HCT116 (cell line): ENCODE measurements at regions not wholly inside any gene's neighbourhood (a gene's known extent, or its start where the extent isn't known, plus 50 kb on each side); places are given as distances from the start of the nearest gene placed in this dataset.

Source experiments
- ATAC-seq: fragments of 200-7000 bp; cut with Tn5 transposase; 2 replicates; pipeline ENCODE4 v1.9.1; 2020; ENCODE audit warnings: mild to moderate bottlenecking, moderate library complexity
- BruUV-seq: library from RNA; stranded (reverse); fragments of 400-500 nt; replicated peaks from 2 replicates; lab custom pipeline; 2021; lab: Mats Ljungman, UMichigan
- CTCF ChIA-PET: fragments of 300-600 bp; sonication (Branson Sonifier 250); formaldehyde crosslinking; loops from one replicate; lab custom pipeline; 2021; ENCODE audit warnings: antibody characterized with exemption; lab: Charles Lee
- POLR2A ChIA-PET: fragments of 300-600, 350-600 bp; sonication (Branson Sonifier 250); formaldehyde crosslinking; loops from one replicate; lab custom pipeline; 2021; ENCODE audit warnings: antibody characterized with exemption; lab: Charles Lee
- RAD21 ChIA-PET, 2 experiments: fragments of 300-600 bp; sonication (Branson Sonifier 250); formaldehyde crosslinking; loops; one replicate each; lab custom pipeline; 2023; ENCODE audit warnings: low total read pairs in 2 of 2; ENCODE audit not compliant: uncharacterized antibody in 2 of 2, unreplicated experiment in 2 of 2, low non-redundant PET in 1 of 2; lab: Charles Lee
- DNase-seq: peaks from one replicate; pipeline ENCODE4 v3.0.0-alpha.2; 2010; ENCODE audit warnings: low read depth, low spot score
- H2AFZ ChIP-seq: fragments of 200-600 bp; shearing (Covaris generic), sonication (generic); 2 replicates; pipeline ENCODE4 v1.6.1; 2017; ENCODE audit warnings: low read depth, mixed run types, mixed read lengths, antibody characterized with exemption, low read length; ENCODE audit not compliant: poor library complexity, severe bottlenecking
- H3K27ac ChIP-seq: 2 replicates; pipeline ENCODE4 v1.5.1; 2012; ENCODE audit warnings: low read depth, low read length
- H3K27me3 ChIP-seq: fragments of 200-600 bp; sonication (generic); 2 replicates; pipeline ENCODE4 v1.6.1; 2016; ENCODE audit warnings: mixed run types, low read length, mixed read lengths; ENCODE audit not compliant: insufficient read depth
- H3K36me3 ChIP-seq, 2 experiments: fragments of 200-500 bp in 1 of 2; fragments of 200-600 bp in 1 of 2; sonication (Bioruptor generic) in 1 of 2; sonication (generic) in 1 of 2; 2 replicates each; pipeline versions ENCODE4 v1.5.1 to v1.6.1; 2014 to 2016; ENCODE audit warnings: low read length in 2 of 2, inconsistent platforms in 1 of 2, mixed read lengths in 1 of 2, mixed run types in 1 of 2; ENCODE audit not compliant: insufficient read depth in 2 of 2, control insufficient read depth in 1 of 2
- H3K4me1 ChIP-seq, 2 experiments: fragments of 200-600 bp in 1 of 2; sonication (generic) in 1 of 2; 2 replicates each; pipeline versions ENCODE4 v1.5.1 to v1.6.1; 2012 to 2017; ENCODE audit warnings: low read length in 2 of 2, inconsistent platforms in 1 of 2, mild to moderate bottlenecking in 1 of 2, mixed read lengths in 1 of 2, mixed run types in 1 of 2, moderate library complexity in 1 of 2; ENCODE audit not compliant: insufficient read depth in 2 of 2, control insufficient read depth in 1 of 2
- H3K4me2 ChIP-seq: fragments of 200-600 bp; sonication (generic); 2 replicates; pipeline ENCODE4 v1.6.1; 2017; ENCODE audit warnings: mixed run types, low read length, mixed read lengths
- H3K4me3 ChIP-seq, 2 experiments: fragments of 200-600 bp in 1 of 2; sonication (generic) in 1 of 2; replicated peaks in 1 of 2; 2 replicates each; pipeline ENCODE4 v1.5.1; 2011 to 2016; ENCODE audit warnings: low read length in 2 of 2, control low read depth in 1 of 2, low read depth in 1 of 2, mild to moderate bottlenecking in 1 of 2, mixed read lengths in 1 of 2, mixed run types in 1 of 2
- H3K79me2 ChIP-seq: fragments of 200-600 bp; sonication (generic); 2 replicates; pipeline ENCODE4 v1.6.1; 2017; ENCODE audit warnings: mild to moderate bottlenecking, mixed run types, low read length, moderate library complexity, mixed read lengths; ENCODE audit not compliant: insufficient read depth
- H3K9ac ChIP-seq: fragments of 200-600 bp; sonication (generic); 2 replicates; pipeline ENCODE4 v1.6.1; 2016; ENCODE audit warnings: low read length, mixed read lengths
- H3K9me2 ChIP-seq: fragments of 200-600 bp; sonication (generic), shearing (Covaris generic); 2 replicates; pipeline ENCODE4 v1.6.1; 2017; ENCODE audit warnings: mixed run types, mild to moderate bottlenecking, moderate library complexity; ENCODE audit not compliant: insufficient read depth
- H3K9me3 ChIP-seq, 2 experiments: fragments of 200-500 bp in 1 of 2; fragments of 200-600 bp in 1 of 2; sonication (Bioruptor generic) in 1 of 2; sonication (generic) in 1 of 2; 2 replicates each; pipeline ENCODE4 v1.6.1; 2014 to 2017; ENCODE audit warnings: low read length in 2 of 2, mixed read lengths in 2 of 2, inconsistent platforms in 1 of 2, low read depth in 1 of 2, mild to moderate bottlenecking in 1 of 2, mixed run types in 1 of 2, moderate library complexity in 1 of 2; ENCODE audit not compliant: control insufficient read depth in 1 of 2, insufficient read depth in 1 of 2
- H4K20me1 ChIP-seq: fragments of 200-600 bp; sonication (generic), shearing (Covaris generic); 2 replicates; pipeline ENCODE4 v1.6.1; 2017; ENCODE audit warnings: mixed run types, mild to moderate bottlenecking, moderate library complexity; ENCODE audit not compliant: insufficient read depth
- ATF3 ChIP-seq: IDR thresholded peaks from 2 replicates; pipeline ENCODE4 v1.6.1; 2012
- CBX3 ChIP-seq: IDR thresholded peaks from 2 replicates; pipeline ENCODE4 v1.6.1; 2012; ENCODE audit warnings: low read depth
- JUND ChIP-seq: IDR thresholded peaks from 2 replicates; pipeline ENCODE4 v1.6.1; 2012
- MAX ChIP-seq: IDR thresholded peaks from 2 replicates; pipeline ENCODE4 v1.6.1; 2012
- SRF ChIP-seq: IDR thresholded peaks from 2 replicates; pipeline ENCODE4 v1.6.1; 2012; ENCODE audit warnings: low read depth
- TCF7L2 ChIP-seq: IDR thresholded peaks from 2 replicates; pipeline ENCODE4 v1.7.0; 2011; ENCODE audit warnings: borderline replicate concordance, inconsistent platforms; ENCODE audit not compliant: insufficient read depth, insufficient read length; ENCODE audit errors: extremely low read depth
- ZNF274 ChIP-seq: fragments of 200-500 bp; sonication (Bioruptor generic); IDR thresholded peaks from 2 replicates; pipeline ENCODE4 v1.6.1; 2014; ENCODE audit warnings: mild to moderate bottlenecking, low read depth, low read length, inconsistent platforms
- intact Hi-C: fragments of 100-400 bp; cut with micrococcal nuclease; formaldehyde crosslinking; loops from 2 replicates; pipeline ENCODE4 v1.10.0; 2022
- TF ChIP-seq, protein P1 (sequence below), 3 experiments: fragments of 200-600 bp in 1 of 3; sonication (generic) in 1 of 3; IDR thresholded peaks in 2 of 3; conservative IDR thresholded peaks in 1 of 3; 2 replicates each; pipeline ENCODE4 v1.5.1; 2012 to 2017; ENCODE audit warnings: low read depth in 2 of 3, low read length in 2 of 3, antibody characterized with exemption in 1 of 3, borderline replicate concordance in 1 of 3, control low read depth in 1 of 3, mild to moderate bottlenecking in 1 of 3, mixed read lengths in 1 of 3, mixed run types in 1 of 3, moderate library complexity in 1 of 3; ENCODE audit not compliant: insufficient read depth in 1 of 3

DNA sequence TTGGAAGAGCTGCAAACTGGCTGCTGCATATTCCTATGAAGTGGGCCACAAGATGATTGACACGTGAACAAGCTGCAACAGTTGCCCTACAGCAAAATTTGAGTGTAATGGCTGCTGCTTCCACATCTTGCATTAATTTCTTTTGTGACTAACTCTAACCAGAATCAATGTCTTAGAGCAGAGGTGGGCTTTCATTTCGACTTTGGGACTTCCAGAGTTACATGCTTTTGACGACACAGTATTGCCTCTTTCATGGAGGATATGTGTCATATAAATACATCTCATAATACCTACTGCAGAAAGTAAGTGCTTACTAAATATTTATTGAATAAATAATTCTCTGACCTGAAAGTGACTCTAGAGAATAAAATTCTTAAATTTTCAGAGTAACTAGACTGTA lies 340.7 kb upstream of the KCNH8 start:
- no peaks in the 10 kb centered on the region; a peak in 1 of 4 replicates for H3K9me3 ChIP-seq
- CTCF ChIA-PET, result no interaction called here
- H2AFZ ChIP-seq, result no peak overlapping the region
- H3K79me2 ChIP-seq, result no peaks in the 10 kb centered on the region
- H3K9ac ChIP-seq, result no peak overlapping the region
- intact Hi-C loops, result no loop called here
- BruUV-seq, result no TSS peak
- ATAC-seq, result no peak
- H4K20me1 ChIP-seq, result no peaks in the 10 kb centered on the region
- TF ChIP-seq ZNF274 (no peak), ATF3 (no peak), MAX (no peak), TCF7L2 (no peak), JUND (no peak)
- TF ChIP-seq, protein P1, sequence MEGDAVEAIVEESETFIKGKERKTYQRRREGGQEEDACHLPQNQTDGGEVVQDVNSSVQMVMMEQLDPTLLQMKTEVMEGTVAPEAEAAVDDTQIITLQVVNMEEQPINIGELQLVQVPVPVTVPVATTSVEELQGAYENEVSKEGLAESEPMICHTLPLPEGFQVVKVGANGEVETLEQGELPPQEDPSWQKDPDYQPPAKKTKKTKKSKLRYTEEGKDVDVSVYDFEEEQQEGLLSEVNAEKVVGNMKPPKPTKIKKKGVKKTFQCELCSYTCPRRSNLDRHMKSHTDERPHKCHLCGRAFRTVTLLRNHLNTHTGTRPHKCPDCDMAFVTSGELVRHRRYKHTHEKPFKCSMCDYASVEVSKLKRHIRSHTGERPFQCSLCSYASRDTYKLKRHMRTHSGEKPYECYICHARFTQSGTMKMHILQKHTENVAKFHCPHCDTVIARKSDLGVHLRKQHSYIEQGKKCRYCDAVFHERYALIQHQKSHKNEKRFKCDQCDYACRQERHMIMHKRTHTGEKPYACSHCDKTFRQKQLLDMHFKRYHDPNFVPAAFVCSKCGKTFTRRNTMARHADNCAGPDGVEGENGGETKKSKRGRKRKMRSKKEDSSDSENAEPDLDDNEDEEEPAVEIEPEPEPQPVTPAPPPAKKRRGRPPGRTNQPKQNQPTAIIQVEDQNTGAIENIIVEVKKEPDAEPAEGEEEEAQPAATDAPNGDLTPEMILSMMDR (IDR thresholded peaks at IDR 0.05 in 2 of 3, conservative IDR thresholded peaks at IDR 0.05 in 1 of 3; ENCODE audit: borderline replicate concordance in 1 of 3, insufficient read depth in 1 of 3, low read depth in 2 of 3, low read length in 2 of 3), result no peak
- TF ChIP-seq, all 23 proteins: peak for 0
- H3K36me3 ChIP-seq, result no peaks in the 10 kb centered on the region
- DNase-seq, result no peak
- no peaks in the 10 kb centered on the region for H3K27me3 ChIP-seq
- H3K4me2 ChIP-seq, result no peak overlapping the region
- no peaks in the 10 kb centered on the region for H3K9me2 ChIP-seq
- no peaks in the 10 kb centered on the region for H3K4me1 ChIP-seq
- H3K27ac ChIP-seq, result no peak overlapping the region
- ChIA-PET POLR2A (no interaction called here), RAD21 (no interaction called here)
- H3K4me3 ChIP-seq, result no peak overlapping the region

DNA sequence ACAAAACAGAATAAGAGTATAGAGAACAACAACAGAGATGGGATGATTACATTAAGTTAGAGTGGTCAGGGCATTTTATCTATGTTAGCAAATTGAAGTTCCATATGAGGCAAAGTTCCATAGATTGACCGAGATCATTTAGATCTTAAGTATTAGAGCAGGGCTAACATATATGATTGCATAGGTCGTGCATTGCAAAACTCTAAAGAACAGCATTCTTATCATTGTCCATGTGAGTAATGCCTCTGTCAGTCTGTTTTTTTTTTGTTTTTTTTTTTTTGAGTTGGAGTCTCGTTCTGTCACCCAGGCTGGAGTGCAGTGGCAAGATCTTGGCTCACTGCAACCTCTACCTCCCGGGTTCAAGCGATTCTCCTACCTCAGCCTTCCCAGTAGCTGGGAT lies 341.7 kb upstream of the KCNH8 start:
- H3K27me3 ChIP-seq, result no peaks in the 10 kb centered on the region
- no peaks in the 10 kb centered on the region for H3K9me2 ChIP-seq
- intact Hi-C loops, result no loop called here
- H4K20me1 ChIP-seq, result no peaks in the 10 kb centered on the region
- no peaks in the 10 kb centered on the region; a peak in 1 of 4 replicates for H3K9me3 ChIP-seq
- no peak overlapping the region for H3K4me2 ChIP-seq
- H3K4me1 ChIP-seq, result no peaks in the 10 kb centered on the region
- no TSS peak for BruUV-seq
- TF ChIP-seq CBX3 (no peak), SRF (no peak)
- no peak overlapping the region for H3K4me3 ChIP-seq
- DNase-seq, result no peak
- H2AFZ ChIP-seq, result no peak overlapping the region
- ATAC-seq, result no peak
- ChIA-PET CTCF (no interaction called here), RAD21 (no interaction called here), POLR2A (no interaction called here)
- H3K79me2 ChIP-seq, result no peaks in the 10 kb centered on the region
- no peaks in the 10 kb centered on the region for H3K36me3 ChIP-seq
- H3K27ac ChIP-seq, result no peak overlapping the region
- no peak overlapping the region for H3K9ac ChIP-seq
